Breast epithelium (tissue), 3 donors: ENCODE measurements at regions not wholly inside any gene's neighbourhood (a gene's known extent, or its start where the extent isn't known, plus 50 kb on each side); places are given as distances from the start of the nearest gene placed in this dataset.

Experiments used
- POLR2A ChIP-seq: fragments of 450-650 bp; IDR thresholded peaks from one replicate; pipeline ENCODE4 v1.6.1; 2016; ENCODE audit warnings: antibody characterized with exemption, mild to moderate bottlenecking, moderate library complexity
- TF ChIP-seq, protein P1 (sequence below), 3 donors: fragments of 450-650 bp; IDR thresholded peaks; one replicate each; pipeline ENCODE4 v1.5.1; 2016 to 2017; ENCODE audit warnings: antibody characterized with exemption in 3 of 3, mild to moderate bottlenecking in 3 of 3, moderate library complexity in 3 of 3

DNA sequence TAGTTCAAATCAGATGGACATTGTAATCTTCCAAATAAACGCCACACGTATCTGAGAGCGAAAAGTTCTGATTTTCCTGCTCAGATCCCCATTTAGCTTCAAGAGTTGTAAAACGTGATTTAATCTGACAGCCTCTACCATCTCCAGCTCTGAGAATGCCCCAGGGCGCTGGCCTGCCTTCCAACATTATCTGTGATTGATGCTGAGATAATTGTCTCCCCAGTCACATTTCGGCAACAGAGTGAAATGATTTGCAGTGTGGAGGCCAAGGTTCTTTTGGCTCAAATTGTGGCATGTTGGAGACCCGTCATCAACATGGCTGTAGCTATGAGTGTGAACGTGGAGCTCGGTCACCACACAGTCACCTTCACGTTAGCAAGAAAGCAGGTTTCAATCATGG lies 283.4 kb downstream of the BRD1 start:
- TF ChIP-seq POLR2A: no peak
- TF ChIP-seq, protein P1, sequence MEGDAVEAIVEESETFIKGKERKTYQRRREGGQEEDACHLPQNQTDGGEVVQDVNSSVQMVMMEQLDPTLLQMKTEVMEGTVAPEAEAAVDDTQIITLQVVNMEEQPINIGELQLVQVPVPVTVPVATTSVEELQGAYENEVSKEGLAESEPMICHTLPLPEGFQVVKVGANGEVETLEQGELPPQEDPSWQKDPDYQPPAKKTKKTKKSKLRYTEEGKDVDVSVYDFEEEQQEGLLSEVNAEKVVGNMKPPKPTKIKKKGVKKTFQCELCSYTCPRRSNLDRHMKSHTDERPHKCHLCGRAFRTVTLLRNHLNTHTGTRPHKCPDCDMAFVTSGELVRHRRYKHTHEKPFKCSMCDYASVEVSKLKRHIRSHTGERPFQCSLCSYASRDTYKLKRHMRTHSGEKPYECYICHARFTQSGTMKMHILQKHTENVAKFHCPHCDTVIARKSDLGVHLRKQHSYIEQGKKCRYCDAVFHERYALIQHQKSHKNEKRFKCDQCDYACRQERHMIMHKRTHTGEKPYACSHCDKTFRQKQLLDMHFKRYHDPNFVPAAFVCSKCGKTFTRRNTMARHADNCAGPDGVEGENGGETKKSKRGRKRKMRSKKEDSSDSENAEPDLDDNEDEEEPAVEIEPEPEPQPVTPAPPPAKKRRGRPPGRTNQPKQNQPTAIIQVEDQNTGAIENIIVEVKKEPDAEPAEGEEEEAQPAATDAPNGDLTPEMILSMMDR (IDR thresholded peaks at IDR 0.05): no peak
